Astrocyte of the spinal cord (primary cell): ENCODE measurements at regions not wholly inside any gene's neighbourhood (a gene's known extent, or its start where the extent isn't known, plus 50 kb on each side); places are given as distances from the start of the nearest gene placed in this dataset.
"Not testable (repeated sequence)": the region's sequence is repeated elsewhere in the genome, so short reads cannot be mapped to it uniquely, and the experiment has no call there.

Experiments used
- DNase-seq: peaks from one replicate; pipeline ENCODE4 v3.0.0; 2011; ENCODE audit warnings: low read depth, low spot score
- H3K4me3 ChIP-seq: 2 replicates; pipeline ENCODE4 v1.5.1; 2011; ENCODE audit warnings: low read depth, mild to moderate bottlenecking, low read length, moderate library complexity
- in situ Hi-C: cut with HindIII; loops from 2 replicates; pipeline ENCODE4 v1.10.0; 2017; ENCODE audit warnings: low sequenced_read_pairs
- TF ChIP-seq, protein P1 (sequence below): IDR thresholded peaks from 2 replicates; pipeline ENCODE4 v1.5.1; 2012; ENCODE audit warnings: low read depth, mild to moderate bottlenecking, low read length, inconsistent platforms

DNA sequence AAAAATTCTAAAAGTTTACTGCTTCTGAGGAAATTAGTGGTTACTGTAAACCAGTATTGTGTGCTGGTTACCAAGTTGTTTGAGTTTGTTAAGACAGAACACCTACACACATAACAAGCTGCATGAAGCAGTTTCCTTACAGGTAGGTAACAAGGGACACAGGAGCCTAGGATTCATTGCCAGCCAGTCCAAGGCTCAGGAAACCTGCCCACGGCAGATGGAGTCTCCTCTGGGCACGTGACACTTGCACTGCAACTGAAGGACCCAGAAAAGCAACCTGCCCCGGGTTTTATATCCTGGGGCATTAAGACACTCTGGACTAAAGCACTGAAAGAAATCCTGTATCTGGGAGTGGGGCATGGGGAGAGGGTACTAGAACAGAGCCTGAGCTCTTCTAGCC is 639.3 kb downstream of the ADCYAP1 start:
- H3K4me3 ChIP-seq = no peak overlapping the region
- TF ChIP-seq, protein P1, sequence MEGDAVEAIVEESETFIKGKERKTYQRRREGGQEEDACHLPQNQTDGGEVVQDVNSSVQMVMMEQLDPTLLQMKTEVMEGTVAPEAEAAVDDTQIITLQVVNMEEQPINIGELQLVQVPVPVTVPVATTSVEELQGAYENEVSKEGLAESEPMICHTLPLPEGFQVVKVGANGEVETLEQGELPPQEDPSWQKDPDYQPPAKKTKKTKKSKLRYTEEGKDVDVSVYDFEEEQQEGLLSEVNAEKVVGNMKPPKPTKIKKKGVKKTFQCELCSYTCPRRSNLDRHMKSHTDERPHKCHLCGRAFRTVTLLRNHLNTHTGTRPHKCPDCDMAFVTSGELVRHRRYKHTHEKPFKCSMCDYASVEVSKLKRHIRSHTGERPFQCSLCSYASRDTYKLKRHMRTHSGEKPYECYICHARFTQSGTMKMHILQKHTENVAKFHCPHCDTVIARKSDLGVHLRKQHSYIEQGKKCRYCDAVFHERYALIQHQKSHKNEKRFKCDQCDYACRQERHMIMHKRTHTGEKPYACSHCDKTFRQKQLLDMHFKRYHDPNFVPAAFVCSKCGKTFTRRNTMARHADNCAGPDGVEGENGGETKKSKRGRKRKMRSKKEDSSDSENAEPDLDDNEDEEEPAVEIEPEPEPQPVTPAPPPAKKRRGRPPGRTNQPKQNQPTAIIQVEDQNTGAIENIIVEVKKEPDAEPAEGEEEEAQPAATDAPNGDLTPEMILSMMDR = no peak
- DNase-seq = no peak
- in situ Hi-C loops = no loop called here

DNA sequence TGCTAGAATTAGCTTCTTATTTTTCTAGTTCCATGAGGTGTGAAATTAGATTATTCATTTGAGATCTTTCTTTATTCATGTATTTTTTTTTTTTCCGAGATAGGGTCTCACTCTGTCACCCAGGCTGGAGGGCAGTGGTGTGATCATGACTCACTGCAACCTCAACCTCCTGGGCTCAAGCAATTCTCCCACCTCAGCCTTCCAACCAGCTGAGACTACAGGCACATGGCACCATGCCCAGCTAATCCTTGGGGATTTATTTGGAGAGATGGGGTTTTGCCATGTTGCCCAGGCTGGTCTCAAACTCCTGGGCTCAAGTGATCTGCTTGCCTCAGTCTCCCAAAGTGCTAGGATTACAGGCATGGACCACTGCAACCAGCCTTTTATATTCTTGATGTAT is 653.0 kb downstream of the ADCYAP1 start:
- DNase-seq, H3K4me3 ChIP-seq, in situ Hi-C loops: not testable (repeated sequence)

DNA sequence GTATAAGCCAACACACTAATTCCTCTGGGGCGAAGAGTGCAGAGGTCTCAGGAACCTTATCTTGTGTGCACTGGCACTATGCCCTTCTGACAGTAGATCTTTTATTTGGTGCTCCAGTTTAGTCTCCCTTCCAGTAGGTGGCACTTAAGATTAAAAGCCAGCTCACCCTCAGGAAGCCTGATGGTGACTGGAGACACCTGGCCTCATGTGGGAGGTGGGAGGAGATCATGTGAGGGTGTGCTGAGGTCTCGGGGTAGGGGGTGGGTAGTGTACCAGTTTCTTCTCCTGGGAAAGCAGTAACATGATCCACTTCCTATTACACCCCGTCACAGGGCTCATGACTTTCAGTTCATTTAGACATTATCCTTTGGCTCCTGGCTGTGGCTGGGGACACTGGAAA is 654.9 kb downstream of the ADCYAP1 start:
- DNase-seq = no peak
- no peak overlapping the region for H3K4me3 ChIP-seq
- TF ChIP-seq, protein P1 = no peak
- in situ Hi-C loops = no loop called here

DNA sequence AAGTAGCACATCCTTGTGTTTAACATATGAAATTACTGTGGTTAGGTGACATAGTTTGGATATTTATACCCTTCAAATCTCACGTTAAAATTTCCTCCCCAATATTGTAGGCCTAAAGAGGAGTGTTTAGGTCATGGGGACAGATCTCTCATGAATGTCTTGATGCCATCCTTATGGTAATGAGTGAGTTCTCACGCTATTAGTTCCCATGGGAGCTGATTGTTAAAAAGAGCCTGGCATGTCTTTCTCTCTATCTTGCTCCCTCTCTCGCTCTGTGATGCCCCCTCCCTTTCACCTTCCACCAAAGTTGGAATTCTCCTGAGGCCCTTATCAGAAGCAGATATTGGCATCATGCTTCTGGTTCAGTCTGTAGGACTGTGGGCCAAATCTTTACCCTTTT is 660.1 kb downstream of the ADCYAP1 start:
- in situ Hi-C loops = no loop called here
- no peak for DNase-seq
- TF ChIP-seq, protein P1 = no peak
- no peak overlapping the region for H3K4me3 ChIP-seq

DNA sequence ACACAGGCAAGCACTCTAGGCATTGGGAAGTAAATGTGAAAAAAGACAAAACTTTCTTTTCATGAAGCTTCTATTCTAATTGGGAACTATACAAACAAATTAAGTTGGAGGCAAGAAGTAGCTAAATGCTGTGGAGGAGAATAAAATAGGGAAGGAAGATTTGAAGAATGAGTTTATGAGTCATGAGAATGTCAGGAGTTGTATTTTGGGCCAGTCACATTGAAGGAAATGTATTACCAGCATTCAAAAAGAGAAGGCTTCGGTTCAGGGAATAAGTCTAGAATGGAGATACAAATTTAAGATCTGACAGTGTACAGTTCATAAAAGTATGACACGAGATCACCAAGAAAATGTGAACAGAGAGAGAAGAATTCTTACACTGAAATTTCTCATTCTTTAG is 666.5 kb downstream of the ADCYAP1 start:
- in situ Hi-C loops = no loop called here
- no peak for DNase-seq

DNA sequence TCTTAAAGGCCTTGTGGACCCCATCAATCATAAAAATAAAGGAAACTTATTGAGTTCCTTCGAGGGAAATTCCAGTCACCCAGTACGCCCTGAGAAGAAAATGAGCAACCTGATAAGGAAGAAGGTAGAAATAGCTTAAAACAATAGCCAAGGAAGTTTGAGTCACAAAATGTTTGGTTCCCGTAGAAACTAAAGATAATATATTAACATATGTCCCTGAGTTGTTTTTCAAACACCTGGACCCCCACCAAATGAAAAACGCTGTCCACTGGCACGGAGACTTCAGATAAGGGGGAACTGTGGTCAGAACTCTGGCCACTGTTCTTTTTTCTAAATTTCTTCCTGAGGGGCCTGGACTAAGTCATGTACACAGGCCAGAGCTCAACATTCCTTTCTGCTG is 669.1 kb downstream of the ADCYAP1 start:
- TF ChIP-seq, protein P1 = no peak
- H3K4me3 ChIP-seq = no peak overlapping the region
- in situ Hi-C loops = no loop called here
- DNase-seq = no peak

More for the DNA sequence above, 666.5 kb downstream of the ADCYAP1 start:
- no peak overlapping the region for H3K4me3 ChIP-seq
- TF ChIP-seq, protein P1 = no peak

DNA sequence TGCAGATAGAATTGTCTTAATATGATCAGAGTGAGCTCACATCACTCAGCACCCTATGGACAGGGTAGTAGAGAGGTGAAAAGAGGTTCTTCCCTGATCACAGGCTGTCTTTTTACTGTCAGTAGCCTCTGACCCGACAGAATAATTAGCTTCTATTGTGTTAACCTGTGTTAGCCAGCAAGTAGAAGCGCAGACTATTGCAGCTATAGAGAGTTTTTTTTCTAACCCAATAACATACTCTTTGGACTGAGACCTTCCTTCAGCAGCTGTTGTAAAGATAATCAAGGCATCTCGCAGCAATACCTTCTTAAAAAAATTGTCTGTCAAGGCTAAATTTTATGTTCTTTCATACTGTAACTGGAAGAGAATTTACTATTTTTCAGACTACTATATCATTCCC is 670.4 kb downstream of the ADCYAP1 start:
- in situ Hi-C loops = no loop called here
- no peak overlapping the region for H3K4me3 ChIP-seq
- no peak for DNase-seq
- TF ChIP-seq, protein P1 = no peak
